ENCODE measurements at regions not wholly inside any gene's neighbourhood (a gene's known extent, or its start where the extent isn't known, plus 50 kb on each side); places are given as distances from the start of the nearest gene placed in this dataset.

GRCh38 chr1:184329245-184329953 lies 57.4 kb upstream of the C1orf21 start:
- DNase-seq: no peak

- DNase-seq: no peak
These were observed 56.6 kb upstream of the C1orf21 start for GRCh38 chr1:184329962-184330868.

- DNase-seq: no peak
These were observed 56.0 kb upstream of the C1orf21 start for GRCh38 chr1:184330875-184331274.

All from suppressor macrophage treated with lipopolysaccharide for 4 hours (primary cell).